ENCODE measurements at regions not wholly inside any gene's neighbourhood (a gene's known extent, or its start where the extent isn't known, plus 50 kb on each side); places are given as distances from the start of the nearest gene placed in this dataset.

DNA sequence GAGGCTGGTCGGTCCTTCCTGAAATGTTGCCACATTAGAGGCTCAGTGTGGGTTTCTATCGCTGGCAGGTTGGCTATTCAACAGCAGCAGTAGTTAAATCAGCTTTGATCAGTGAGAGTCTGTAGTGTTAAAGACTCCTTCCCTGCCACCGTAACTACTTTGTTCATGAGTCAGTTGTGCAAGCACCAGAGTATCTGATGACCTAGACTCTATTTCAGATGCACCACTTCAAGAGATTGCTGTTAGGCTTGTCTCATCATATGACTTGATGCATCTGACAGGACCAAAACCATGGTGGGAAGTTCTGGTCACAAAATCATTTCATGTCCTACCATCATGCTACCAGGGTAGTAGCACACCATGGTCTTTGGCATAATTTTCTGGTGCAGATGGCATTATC lies 482.7 kb upstream of the MPDZ start:
- no peak for DNase-seq (ENCODE audit: low spot score in 2 of 2, unreplicated experiment in 2 of 2)

GRCh38 chr9:13759551-13759950 lies 480.1 kb upstream of the MPDZ start:
- Mint-ChIP-seq H3K36me3 (no peaks in the 10 kb centered on the region), H3K27ac (no peak overlapping the region), H3K4me1 (peaks cover 2% of the 10 kb centered on the region), H3K4me3 (no peak overlapping the region), H3K9me3 (peaks cover 3% of the 10 kb centered on the region), H3K27me3 (ENCODE audit: low read depth) (no peaks in the 10 kb centered on the region)
- DNase-seq (ENCODE audit: low spot score in 2 of 2, unreplicated experiment in 2 of 2) = no peak
- TF ChIP-seq, protein P1, sequence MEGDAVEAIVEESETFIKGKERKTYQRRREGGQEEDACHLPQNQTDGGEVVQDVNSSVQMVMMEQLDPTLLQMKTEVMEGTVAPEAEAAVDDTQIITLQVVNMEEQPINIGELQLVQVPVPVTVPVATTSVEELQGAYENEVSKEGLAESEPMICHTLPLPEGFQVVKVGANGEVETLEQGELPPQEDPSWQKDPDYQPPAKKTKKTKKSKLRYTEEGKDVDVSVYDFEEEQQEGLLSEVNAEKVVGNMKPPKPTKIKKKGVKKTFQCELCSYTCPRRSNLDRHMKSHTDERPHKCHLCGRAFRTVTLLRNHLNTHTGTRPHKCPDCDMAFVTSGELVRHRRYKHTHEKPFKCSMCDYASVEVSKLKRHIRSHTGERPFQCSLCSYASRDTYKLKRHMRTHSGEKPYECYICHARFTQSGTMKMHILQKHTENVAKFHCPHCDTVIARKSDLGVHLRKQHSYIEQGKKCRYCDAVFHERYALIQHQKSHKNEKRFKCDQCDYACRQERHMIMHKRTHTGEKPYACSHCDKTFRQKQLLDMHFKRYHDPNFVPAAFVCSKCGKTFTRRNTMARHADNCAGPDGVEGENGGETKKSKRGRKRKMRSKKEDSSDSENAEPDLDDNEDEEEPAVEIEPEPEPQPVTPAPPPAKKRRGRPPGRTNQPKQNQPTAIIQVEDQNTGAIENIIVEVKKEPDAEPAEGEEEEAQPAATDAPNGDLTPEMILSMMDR (IDR thresholded peaks at IDR 0.05; ENCODE audit: unreplicated experiment) = no peak

More for the DNA sequence above, 482.7 kb upstream of the MPDZ start:
- Mint-ChIP-seq H3K9me3 (peaks cover 7% of the 10 kb centered on the region), H3K4me1 (no peaks in the 10 kb centered on the region), H3K27ac (no peak overlapping the region), H3K4me3 (no peak overlapping the region), H3K27me3 (ENCODE audit: low read depth) (no peaks in the 10 kb centered on the region), H3K36me3 (no peaks in the 10 kb centered on the region)
- TF ChIP-seq, protein P1 (IDR thresholded peaks at IDR 0.05; ENCODE audit: unreplicated experiment) = no peak

DNA sequence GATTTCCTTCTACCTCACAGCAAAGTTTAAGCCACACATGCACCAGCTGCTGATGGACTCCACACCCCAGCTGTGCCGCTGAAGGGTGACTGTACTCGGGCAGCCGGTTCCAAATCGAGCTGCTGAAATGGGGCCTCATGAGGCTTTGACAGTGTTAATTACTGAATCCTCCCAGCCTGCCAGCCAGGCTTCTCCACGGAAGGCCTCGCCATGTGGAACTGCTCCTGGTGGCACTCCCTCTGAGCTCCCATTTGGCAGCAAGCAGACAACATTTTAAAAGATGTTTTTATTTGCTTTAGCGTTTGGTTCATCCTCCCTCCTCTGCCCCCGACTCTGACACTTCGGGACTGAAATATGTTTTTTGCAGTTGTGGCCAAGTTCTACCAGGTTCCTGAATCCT lies 479.4 kb upstream of the MPDZ start:
- H3K4me3 Mint-ChIP-seq = no peak overlapping the region
- no peak for DNase-seq (ENCODE audit: low spot score in 2 of 2, unreplicated experiment in 2 of 2)
- TF ChIP-seq, protein P1 (IDR thresholded peaks at IDR 0.05; ENCODE audit: unreplicated experiment) = no peak
- H3K27ac Mint-ChIP-seq = no peak overlapping the region
- peaks cover 3% of the 10 kb centered on the region for H3K9me3 Mint-ChIP-seq
- H3K36me3 Mint-ChIP-seq = no peaks in the 10 kb centered on the region
- H3K4me1 Mint-ChIP-seq = peaks cover 7% of the 10 kb centered on the region
- H3K27me3 Mint-ChIP-seq (ENCODE audit: low read depth) = no peaks in the 10 kb centered on the region

DNA sequence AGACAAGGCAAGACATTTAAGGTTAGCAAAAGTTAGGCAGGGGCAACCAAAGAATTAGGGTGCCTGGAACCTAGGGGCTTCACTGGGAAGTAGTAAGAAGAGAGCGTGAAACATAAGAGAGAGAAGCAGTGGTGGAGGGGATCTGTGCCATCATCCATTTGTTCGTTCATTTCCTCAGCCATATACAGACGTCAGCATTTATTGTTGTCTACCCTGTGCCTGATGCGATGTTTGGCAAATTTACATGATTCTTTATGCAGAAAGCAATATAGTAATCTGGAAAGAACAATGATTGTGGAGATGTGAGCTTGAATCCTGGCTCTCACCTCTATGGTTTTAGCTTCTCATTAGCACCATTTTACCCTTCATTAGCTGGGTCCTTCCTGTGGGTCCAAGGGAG lies 477.5 kb upstream of the MPDZ start:
- no peak for DNase-seq (ENCODE audit: low spot score in 2 of 2, unreplicated experiment in 2 of 2)
- Mint-ChIP-seq H3K9me3 (peaks cover 2% of the 10 kb centered on the region), H3K27ac (no peak overlapping the region), H3K27me3 (ENCODE audit: low read depth) (no peaks in the 10 kb centered on the region), H3K4me1 (peaks cover 10% of the 10 kb centered on the region), H3K36me3 (no peaks in the 10 kb centered on the region), H3K4me3 (no peak overlapping the region)
- TF ChIP-seq, protein P1 (IDR thresholded peaks at IDR 0.05; ENCODE audit: unreplicated experiment) = no peak

GRCh38 chr9:13755551-13755950 lies 476.1 kb upstream of the MPDZ start:
- TF ChIP-seq, protein P1 (IDR thresholded peaks at IDR 0.05; ENCODE audit: unreplicated experiment) = no peak
- no peak overlapping the region for H3K4me3 Mint-ChIP-seq
- no peaks in the 10 kb centered on the region for H3K27me3 Mint-ChIP-seq (ENCODE audit: low read depth)
- H3K27ac Mint-ChIP-seq = no peak overlapping the region
- no peak for DNase-seq (ENCODE audit: low spot score in 2 of 2, unreplicated experiment in 2 of 2)
- no peaks in the 10 kb centered on the region for H3K36me3 Mint-ChIP-seq
- peaks cover 10% of the 10 kb centered on the region for H3K4me1 Mint-ChIP-seq
- no peaks in the 10 kb centered on the region for H3K9me3 Mint-ChIP-seq

GRCh38 chr9:13750639-13751038 lies 471.1 kb upstream of the MPDZ start:
- Mint-ChIP-seq H3K4me3 (no peak overlapping the region), H3K27me3 (ENCODE audit: low read depth) (no peaks in the 10 kb centered on the region), H3K36me3 (no peaks in the 10 kb centered on the region), H3K27ac (no peak overlapping the region), H3K9me3 (peaks cover 18% of the 10 kb centered on the region), H3K4me1 (peaks cover 21% of the 10 kb centered on the region)
- TF ChIP-seq, protein P1 (IDR thresholded peaks at IDR 0.05; ENCODE audit: unreplicated experiment) = no peak
- no peak for DNase-seq (ENCODE audit: low spot score in 2 of 2, unreplicated experiment in 2 of 2)
